ENCODE measurements at regions not wholly inside any gene's neighbourhood (a gene's known extent, or its start where the extent isn't known, plus 50 kb on each side); places are given as distances from the start of the nearest gene placed in this dataset.

DNA sequence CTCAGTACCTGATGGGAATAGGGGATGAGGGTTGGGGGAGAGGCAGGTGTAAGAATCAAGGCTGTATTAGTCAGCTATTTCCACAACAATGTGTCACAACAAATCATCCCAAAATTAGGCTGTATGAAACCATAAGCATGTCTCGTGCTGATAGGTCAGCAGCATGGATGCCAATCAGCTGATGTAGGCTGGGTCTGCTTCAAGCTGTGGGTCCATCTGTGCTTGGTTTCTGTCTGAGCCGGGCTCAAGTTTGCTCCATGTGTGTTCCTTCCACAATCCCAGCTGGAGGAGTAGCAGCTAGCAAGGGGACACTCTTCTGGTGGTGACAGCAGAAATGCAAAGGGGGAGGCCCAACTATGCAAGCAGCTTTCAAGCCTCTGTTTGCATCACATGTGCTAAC is 97.9 kb upstream of the ZNF746 start:
- intact Hi-C loops (cut with DNase I), result no loop called here
- no peak overlapping the region for H3K27ac ChIP-seq
- H3K4me3 ChIP-seq, result no peak overlapping the region
- no peak for TF ChIP-seq POLR2A (IDR thresholded peaks at IDR 0.05)
- TF ChIP-seq, protein P1, sequence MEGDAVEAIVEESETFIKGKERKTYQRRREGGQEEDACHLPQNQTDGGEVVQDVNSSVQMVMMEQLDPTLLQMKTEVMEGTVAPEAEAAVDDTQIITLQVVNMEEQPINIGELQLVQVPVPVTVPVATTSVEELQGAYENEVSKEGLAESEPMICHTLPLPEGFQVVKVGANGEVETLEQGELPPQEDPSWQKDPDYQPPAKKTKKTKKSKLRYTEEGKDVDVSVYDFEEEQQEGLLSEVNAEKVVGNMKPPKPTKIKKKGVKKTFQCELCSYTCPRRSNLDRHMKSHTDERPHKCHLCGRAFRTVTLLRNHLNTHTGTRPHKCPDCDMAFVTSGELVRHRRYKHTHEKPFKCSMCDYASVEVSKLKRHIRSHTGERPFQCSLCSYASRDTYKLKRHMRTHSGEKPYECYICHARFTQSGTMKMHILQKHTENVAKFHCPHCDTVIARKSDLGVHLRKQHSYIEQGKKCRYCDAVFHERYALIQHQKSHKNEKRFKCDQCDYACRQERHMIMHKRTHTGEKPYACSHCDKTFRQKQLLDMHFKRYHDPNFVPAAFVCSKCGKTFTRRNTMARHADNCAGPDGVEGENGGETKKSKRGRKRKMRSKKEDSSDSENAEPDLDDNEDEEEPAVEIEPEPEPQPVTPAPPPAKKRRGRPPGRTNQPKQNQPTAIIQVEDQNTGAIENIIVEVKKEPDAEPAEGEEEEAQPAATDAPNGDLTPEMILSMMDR (IDR thresholded peaks at IDR 0.05), result no peak
- TF ChIP-seq POLR2AphosphoS5 (IDR thresholded peaks at IDR 0.05; ENCODE audit: insufficient read depth in 1 of 2, low read depth in 1 of 2), result no peak
- H3K9me3 ChIP-seq, result no peaks in the 10 kb centered on the region
- no peak for DNase-seq (ENCODE audit: extremely low spot score in 2 of 2)
- H3K4me1 ChIP-seq, result no peaks in the 10 kb centered on the region
- H3K36me3 ChIP-seq, result peaks cover 0 to 8% of the 10 kb centered on the region in 2 donors
- no peaks in the 10 kb centered on the region for H3K27me3 ChIP-seq

DNA sequence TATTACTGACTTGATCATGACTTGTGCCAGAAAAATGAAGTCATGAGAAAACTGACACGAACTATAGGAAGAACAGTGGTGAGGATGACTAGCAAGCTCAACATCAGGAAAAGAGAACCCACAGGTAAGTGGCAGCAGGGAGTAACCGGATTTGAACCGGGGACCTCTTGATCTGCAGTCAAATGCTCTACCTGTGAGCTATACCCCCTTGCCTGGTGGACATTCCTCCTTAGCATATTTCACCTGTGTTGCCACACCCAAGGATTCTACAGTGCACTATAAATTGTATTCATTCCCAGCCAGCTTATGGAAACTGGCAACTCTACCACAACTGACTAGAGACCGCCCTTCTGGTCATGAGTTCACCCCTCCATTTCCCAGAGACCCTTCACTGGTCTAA is 97.5 kb upstream of the ZNF746 start:
- Histone ChIP-seq H3K27me3 (no peaks in the 10 kb centered on the region), H3K4me3 (no peak overlapping the region), H3K27ac (no peak overlapping the region), H3K9me3 (no peaks in the 10 kb centered on the region), H3K36me3 (peaks cover 0 to 8% of the 10 kb centered on the region in 2 donors), H3K4me1 (no peaks in the 10 kb centered on the region)
- intact Hi-C loops (cut with DNase I), result no loop called here
- no peak for DNase-seq (ENCODE audit: extremely low spot score in 2 of 2)
- TF ChIP-seq, protein P1 (IDR thresholded peaks at IDR 0.05), result no peak
- TF ChIP-seq POLR2A (IDR thresholded peaks at IDR 0.05), result no peak
- TF ChIP-seq POLR2AphosphoS5 (IDR thresholded peaks at IDR 0.05; ENCODE audit: insufficient read depth in 1 of 2, low read depth in 1 of 2), result no peak

DNA sequence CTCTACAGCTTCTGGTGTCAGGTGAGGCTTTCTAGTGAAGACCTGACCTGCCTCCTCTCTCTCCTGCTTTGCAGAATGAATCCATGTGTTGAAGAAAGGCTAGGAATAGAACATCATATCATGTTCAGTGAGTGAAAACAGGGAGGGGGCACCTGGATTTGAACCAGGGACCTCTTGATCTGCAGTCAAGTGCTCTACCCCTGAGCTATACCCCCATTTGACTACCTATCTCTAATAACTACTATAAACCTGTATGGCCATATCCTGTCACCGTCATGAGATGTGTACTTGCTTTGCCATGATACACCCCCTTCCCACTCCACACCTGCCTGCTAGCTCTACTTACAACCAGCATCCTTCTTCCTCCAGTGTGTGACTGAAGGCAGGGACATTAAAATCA is 91.3 kb upstream of the ZNF746 start:
- intact Hi-C loops (cut with DNase I), result no loop called here
- H3K4me1 ChIP-seq, result no peaks in the 10 kb centered on the region
- DNase-seq (ENCODE audit: extremely low spot score in 2 of 2), result no peak
- H3K36me3 ChIP-seq, result peaks cover 0 to 34% of the 10 kb centered on the region in 2 donors
- H3K9me3 ChIP-seq, result no peaks in the 10 kb centered on the region
- no peak overlapping the region for H3K4me3 ChIP-seq
- no peaks in the 10 kb centered on the region for H3K27me3 ChIP-seq
- H3K27ac ChIP-seq, result no peak overlapping the region
- TF ChIP-seq, protein P1 (IDR thresholded peaks at IDR 0.05), result no peak
- TF ChIP-seq POLR2A (IDR thresholded peaks at IDR 0.05), result no peak
- no peak for TF ChIP-seq POLR2AphosphoS5 (IDR thresholded peaks at IDR 0.05; ENCODE audit: insufficient read depth in 1 of 2, low read depth in 1 of 2)

DNA sequence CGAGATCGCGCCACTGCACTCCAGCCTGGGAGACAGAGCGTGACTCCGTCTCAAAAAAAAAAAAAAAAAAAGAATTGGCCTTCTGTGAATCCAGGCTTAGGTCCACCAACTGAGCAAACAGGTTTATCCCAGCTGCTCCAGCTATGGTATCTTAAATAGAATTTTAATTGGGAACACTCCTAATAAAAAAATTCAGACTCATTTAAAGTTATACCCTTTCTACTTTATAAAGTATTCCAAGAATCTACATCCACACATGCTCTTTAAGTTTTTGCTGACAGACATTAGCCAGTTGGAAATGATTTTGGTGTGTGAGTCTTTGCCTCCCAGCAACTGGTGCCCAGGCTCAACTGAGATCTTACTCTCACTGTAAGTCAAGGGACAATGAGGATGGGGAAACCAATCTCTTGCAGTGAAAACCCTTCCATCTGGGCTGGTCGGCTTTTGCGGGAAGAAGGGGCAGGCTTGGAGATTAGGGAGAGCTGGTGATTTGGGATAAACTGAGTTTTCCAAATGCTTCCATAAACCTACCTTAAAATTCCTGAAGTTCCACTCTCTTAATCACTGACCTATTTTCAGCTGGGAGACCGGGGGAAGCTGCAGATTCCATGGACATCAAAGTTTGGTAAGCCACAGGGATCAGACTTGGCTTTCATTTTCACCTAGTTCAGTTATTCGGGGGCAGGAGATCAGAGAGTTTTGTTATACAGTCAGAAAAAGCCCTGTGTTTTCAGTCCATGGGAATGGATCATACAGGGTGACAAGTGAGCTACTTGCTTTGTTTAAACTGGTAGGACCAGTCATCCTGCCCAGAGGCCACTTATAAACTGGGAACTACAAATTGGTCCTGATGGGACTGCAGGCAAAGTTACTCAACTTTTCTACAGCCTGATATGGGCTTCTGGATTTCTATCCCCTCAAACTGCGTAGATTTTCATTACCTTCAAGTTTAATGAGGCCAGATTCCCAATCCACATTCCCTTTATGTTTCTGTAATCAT is 89.3 kb upstream of the ZNF746 start:
- Histone ChIP-seq H3K4me1 (no peaks in the 10 kb centered on the region), H3K9me3 (no peaks in the 10 kb centered on the region), H3K36me3 (peaks cover 0 to 50% of the 10 kb centered on the region in 2 donors), H3K27ac (no peak overlapping the region), H3K27me3 (no peaks in the 10 kb centered on the region), H3K4me3 (no peak overlapping the region)
- no peak for DNase-seq (ENCODE audit: extremely low spot score in 2 of 2)
- intact Hi-C loops (cut with DNase I), result no loop called here
- TF ChIP-seq POLR2AphosphoS5 (IDR thresholded peaks at IDR 0.05; ENCODE audit: insufficient read depth in 1 of 2, low read depth in 1 of 2) (no peak), POLR2A (IDR thresholded peaks at IDR 0.05) (no peak)
- TF ChIP-seq, protein P1 (IDR thresholded peaks at IDR 0.05), result no peak

DNA sequence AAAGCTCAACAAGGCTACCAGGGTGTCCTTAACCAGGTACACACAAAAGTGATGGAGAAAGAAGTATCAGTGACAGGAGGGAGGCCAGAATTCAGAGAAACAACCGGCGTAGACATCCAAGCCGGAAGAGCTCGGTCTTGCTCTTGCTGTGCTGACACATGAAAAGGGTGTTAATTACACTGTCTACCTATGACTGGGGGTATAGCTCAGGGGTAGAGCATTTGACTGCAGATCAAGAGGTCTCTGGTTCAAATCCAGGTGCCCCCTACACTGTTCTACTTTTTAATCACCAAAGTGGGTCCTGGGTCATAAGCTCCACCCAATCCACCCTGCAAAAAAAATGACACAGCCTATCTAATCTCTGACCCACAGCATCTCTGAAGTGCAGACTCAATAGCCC is 86.9 kb upstream of the ZNF746 start:
- H3K4me3 ChIP-seq, result no peak overlapping the region
- DNase-seq (ENCODE audit: extremely low spot score in 2 of 2), result no peak
- intact Hi-C loops (cut with DNase I), result no loop called here
- H3K9me3 ChIP-seq, result no peaks in the 10 kb centered on the region
- H3K27ac ChIP-seq, result no peak overlapping the region
- TF ChIP-seq, protein P1 (IDR thresholded peaks at IDR 0.05), result no peak
- TF ChIP-seq POLR2A (IDR thresholded peaks at IDR 0.05), result no peak
- H3K4me1 ChIP-seq, result no peaks in the 10 kb centered on the region
- peaks cover 4 to 62% of the 10 kb centered on the region in 2 donors for H3K36me3 ChIP-seq
- no peaks in the 10 kb centered on the region for H3K27me3 ChIP-seq

All from vagina (tissue), 2 donors.